SH-SY5Y (cell line): ENCODE measurements at regions not wholly inside any gene's neighbourhood (a gene's known extent, or its start where the extent isn't known, plus 50 kb on each side); places are given as distances from the start of the nearest gene placed in this dataset.

Experiments used
- GATA2 ChIP-seq: IDR thresholded peaks from 2 replicates; pipeline ENCODE4 v1.6.1; 2011; ENCODE audit warnings: mild to moderate bottlenecking, low read depth, low read length
- GATA3 ChIP-seq: IDR thresholded peaks from 2 replicates; pipeline ENCODE4 v1.6.1; 2011; ENCODE audit warnings: low read depth, mild to moderate bottlenecking, low read length, moderate library complexity

- TF ChIP-seq GATA2 (no peak), GATA3 (no peak)
Observed at GRCh38 chr2:116955646-116956045, 858.8 kb upstream of the DDX18 start.
